Astrocyte of the spinal cord (primary cell): ENCODE measurements at regions not wholly inside any gene's neighbourhood (a gene's known extent, or its start where the extent isn't known, plus 50 kb on each side); places are given as distances from the start of the nearest gene placed in this dataset.

ENCODE experiments used
- DNase-seq: peaks from one replicate; pipeline ENCODE4 v3.0.0; 2011; ENCODE audit warnings: low read depth, low spot score
- H3K4me3 ChIP-seq: 2 replicates; pipeline ENCODE4 v1.5.1; 2011; ENCODE audit warnings: low read depth, mild to moderate bottlenecking, low read length, moderate library complexity
- CTCF ChIP-seq: IDR thresholded peaks from 2 replicates; pipeline ENCODE4 v1.5.1; 2012; ENCODE audit warnings: low read depth, mild to moderate bottlenecking, low read length, inconsistent platforms
- in situ Hi-C: cut with HindIII; loops from 2 replicates; pipeline ENCODE4 v1.10.0; 2017; ENCODE audit warnings: low sequenced_read_pairs

- no peak for DNase-seq
- no peak for TF ChIP-seq CTCF
- H3K4me3 ChIP-seq, result no peak overlapping the region
- in situ Hi-C loops, result no loop called here
Observed at GRCh38 chr5:15417156-15417555, 82.8 kb upstream of the FBXL7 start.

- H3K4me3 ChIP-seq, result no peak overlapping the region
- DNase-seq, result no peak
- no peak for TF ChIP-seq CTCF
- in situ Hi-C loops, result no loop called here
Observed at GRCh38 chr5:15406478-15406877, 93.5 kb upstream of the FBXL7 start.

GRCh38 chr5:15393146-15393545 lies 106.8 kb upstream of the FBXL7 start:
- DNase-seq, result no peak
- in situ Hi-C loops, result no loop called here
- no peak for TF ChIP-seq CTCF
- H3K4me3 ChIP-seq, result no peak overlapping the region

- no peak overlapping the region for H3K4me3 ChIP-seq
- in situ Hi-C loops, result no loop called here
- peak; percentile 45 for DNase-seq
- TF ChIP-seq CTCF, result no peak
Observed at GRCh38 chr5:15391704-15392397, 108.1 kb upstream of the FBXL7 start.

GRCh38 chr5:15388866-15389265 lies 111.1 kb upstream of the FBXL7 start:
- H3K4me3 ChIP-seq, result no peak overlapping the region
- in situ Hi-C loops, result no loop called here
- no peak for TF ChIP-seq CTCF
- no peak for DNase-seq

- DNase-seq, result no peak
- TF ChIP-seq CTCF, result no peak
- H3K4me3 ChIP-seq, result no peak overlapping the region
- in situ Hi-C loops, result no loop called here
Observed at GRCh38 chr5:15387931-15388524, 112.0 kb upstream of the FBXL7 start.

- no peak for TF ChIP-seq CTCF
- in situ Hi-C loops, result no loop called here
- no peak for DNase-seq
- H3K4me3 ChIP-seq, result no peak overlapping the region
Observed at GRCh38 chr5:15386122-15386521, 113.9 kb upstream of the FBXL7 start.
